Caco-2 (cell line): ENCODE measurements at regions not wholly inside any gene's neighbourhood (a gene's known extent, or its start where the extent isn't known, plus 50 kb on each side); places are given as distances from the start of the nearest gene placed in this dataset.

ENCODE experiments used
- BruUV-seq: library from RNA; stranded (reverse); fragments of 400-500 nt; replicated peaks from 2 replicates; lab custom pipeline; 2021; lab: Mats Ljungman, UMichigan
- CTCF ChIA-PET: fragments of 300-600 bp; sonication (Branson Sonifier 250); formaldehyde crosslinking; loops from one replicate; lab custom pipeline; 2022; ENCODE audit warnings: antibody characterized with exemption; lab: Charles Lee
- POLR2A ChIA-PET: fragments of 300-600 bp; sonication (Branson Sonifier 250); formaldehyde crosslinking; loops from one replicate; lab custom pipeline; 2022; ENCODE audit warnings: antibody characterized with exemption; lab: Charles Lee
- DNase-seq, 2 experiments: peaks; one replicate each; pipeline versions ENCODE4 v3.0.0 to v3.0.0-alpha.2; 2020 to 2022
- H3K27me3 ChIP-seq: replicated peaks from 2 replicates; pipeline ENCODE4 v1.6.0; 2011; ENCODE audit warnings: low read length; ENCODE audit not compliant: control insufficient read depth, insufficient read depth
- H3K36me3 ChIP-seq: 2 replicates; pipeline ENCODE4 v1.5.1; 2011; ENCODE audit warnings: low read length; ENCODE audit not compliant: control insufficient read depth, insufficient read depth
- H3K4me1 ChIP-seq: fragments of 250-450 bp; sonication (Bioruptor Pico); 2 replicates; pipeline ENCODE4 v1.5.1; 2020; ENCODE audit warnings: mild to moderate bottlenecking
- H3K4me3 ChIP-seq: 2 replicates; pipeline ENCODE4 v1.5.1; 2011; ENCODE audit warnings: low read depth, mild to moderate bottlenecking, control low read depth, low read length
- H3K9me3 ChIP-seq: fragments of 250-450 bp; sonication (Bioruptor Pico); 2 replicates; pipeline ENCODE4 v1.5.1; 2020; ENCODE audit warnings: mild to moderate bottlenecking, moderate library complexity
- H3K27ac Mint-ChIP-seq: one replicate; pipeline ENCODE4 v1.8.0; 2022; ENCODE audit warnings: mixed read lengths; ENCODE audit not compliant: unreplicated experiment
- H3K27me3 Mint-ChIP-seq: one replicate; pipeline ENCODE4 v1.8.0; 2022; ENCODE audit warnings: mixed read lengths; ENCODE audit not compliant: insufficient read depth, unreplicated experiment
- H3K36me3 Mint-ChIP-seq: one replicate; pipeline ENCODE4 v1.8.0; 2022; ENCODE audit warnings: mild to moderate bottlenecking, mixed read lengths; ENCODE audit not compliant: insufficient read depth, unreplicated experiment
- H3K4me1 Mint-ChIP-seq: one replicate; pipeline ENCODE4 v1.8.0; 2022; ENCODE audit warnings: low read depth, mixed read lengths; ENCODE audit not compliant: unreplicated experiment
- H3K4me3 Mint-ChIP-seq: one replicate; pipeline ENCODE4 v1.8.0; 2022; ENCODE audit warnings: mild to moderate bottlenecking, moderate library complexity, mixed read lengths; ENCODE audit not compliant: unreplicated experiment
- H3K9me3 Mint-ChIP-seq: one replicate; pipeline ENCODE4 v1.8.0; 2022; ENCODE audit warnings: mixed read lengths; ENCODE audit not compliant: unreplicated experiment
- CTCF ChIP-seq, 2 experiments: fragments of 200-600 bp in 1 of 2; IDR thresholded peaks; 1 replicate in 1 of 2; 2 replicates in 1 of 2; pipeline versions ENCODE4 v1.5.1 to v1.8.0; 2011 to 2022; ENCODE audit warnings: antibody characterized with exemption in 1 of 2, control low read depth in 1 of 2, inconsistent platforms in 1 of 2, low read depth in 1 of 2, low read length in 1 of 2, mild to moderate bottlenecking in 1 of 2, moderate library complexity in 1 of 2; ENCODE audit not compliant: insufficient read depth in 1 of 2, severe bottlenecking in 1 of 2, unreplicated experiment in 1 of 2
- intact Hi-C: fragments of 100-400 bp; cut with micrococcal nuclease; formaldehyde crosslinking; loops from one replicate; pipeline ENCODE4 v1.10.0; 2022; ENCODE audit not compliant: unreplicated experiment

DNA sequence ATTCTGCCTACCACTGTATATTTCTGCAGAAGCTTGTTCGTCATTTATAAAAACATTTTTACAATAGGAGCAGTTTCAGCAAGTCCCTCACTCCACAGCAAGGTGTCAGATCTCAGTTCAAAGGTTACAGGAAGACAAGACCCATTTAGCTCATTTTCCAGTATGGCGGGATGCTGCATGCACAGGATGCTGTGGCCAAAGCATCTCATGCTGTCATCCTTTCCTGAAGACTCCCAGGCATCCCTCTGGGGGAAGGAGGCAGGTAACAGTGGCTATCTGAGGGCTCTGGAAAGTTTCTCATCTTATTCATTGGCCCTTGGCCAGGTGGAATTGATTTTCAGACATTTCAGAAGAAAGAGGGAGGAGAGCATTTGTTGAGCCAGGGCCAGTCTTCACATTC is 539.3 kb upstream of the CDH5 start:
- Mint-ChIP-seq H3K27me3 (peaks cover 25% of the 10 kb centered on the region), H3K9me3 (no peaks in the 10 kb centered on the region), H3K27ac (no peak overlapping the region), H3K4me1 (no peaks in the 10 kb centered on the region), H3K36me3 (no peaks in the 10 kb centered on the region), H3K4me3 (no peak overlapping the region)
- no peak for TF ChIP-seq CTCF (IDR thresholded peaks at IDR 0.05; ENCODE audit: insufficient read depth in 1 of 2, low read depth in 1 of 2, low read length in 1 of 2, severe bottlenecking in 1 of 2, unreplicated experiment in 1 of 2)
- ChIA-PET POLR2A (no interaction called here), CTCF (no interaction called here)
- no peak for DNase-seq
- Histone ChIP-seq H3K36me3 (no peaks in the 10 kb centered on the region), H3K4me1 (no peaks in the 10 kb centered on the region), H3K27me3 (no peaks in the 10 kb centered on the region), H3K9me3 (0 out of 2 replicates have a peak, but pooled peaks cover 3% of the 10 kb centered on the region), H3K4me3 (no peak overlapping the region)
- intact Hi-C loops, result no loop called here
- no TSS peak for BruUV-seq

DNA sequence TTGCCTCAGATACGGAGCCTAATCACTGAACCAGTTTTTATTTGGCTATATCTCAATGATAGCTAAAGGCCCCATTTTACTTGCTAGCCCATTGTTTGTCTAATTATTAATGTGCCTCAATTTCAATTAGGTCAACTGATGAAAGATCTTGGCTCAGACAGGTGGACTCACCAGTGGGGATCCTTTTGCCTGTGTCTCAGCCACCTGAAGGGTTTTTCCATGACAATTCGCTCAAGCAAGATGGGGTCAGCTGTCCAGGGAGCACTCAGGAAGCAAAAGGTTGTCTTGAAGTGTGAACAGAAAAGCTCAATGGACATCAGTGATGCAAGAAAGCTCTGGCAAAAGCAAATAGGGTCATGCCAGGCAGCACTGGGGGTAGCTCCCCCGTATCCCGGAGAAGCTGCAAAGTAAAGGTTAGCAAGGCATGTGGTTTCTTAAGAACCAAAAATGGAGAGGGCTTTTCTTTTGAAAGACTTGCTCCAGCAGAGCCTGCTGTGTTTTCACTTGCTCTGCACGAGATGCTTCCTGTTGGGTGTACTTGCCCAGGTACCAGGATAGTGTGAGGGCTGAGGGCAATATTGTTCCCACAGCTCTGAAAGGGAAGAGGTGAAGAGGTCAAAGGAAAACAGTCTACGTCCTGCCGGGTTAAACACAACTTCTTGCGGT is 541.2 kb upstream of the CDH5 start:
- ChIA-PET CTCF (no interaction called here), POLR2A (no interaction called here)
- Mint-ChIP-seq H3K9me3 (no peaks in the 10 kb centered on the region), H3K4me1 (no peaks in the 10 kb centered on the region), H3K27ac (no peak overlapping the region), H3K36me3 (no peaks in the 10 kb centered on the region), H3K4me3 (no peak overlapping the region), H3K27me3 (peaks cover 20% of the 10 kb centered on the region)
- intact Hi-C loops, result no loop called here
- 0 out of 2 replicates have a peak, but pooled peaks cover 3% of the 10 kb centered on the region for H3K9me3 ChIP-seq
- no peak for DNase-seq
- H3K4me1 ChIP-seq, result no peaks in the 10 kb centered on the region
- H3K36me3 ChIP-seq, result no peaks in the 10 kb centered on the region
- BruUV-seq, result no TSS peak
- no peaks in the 10 kb centered on the region for H3K27me3 ChIP-seq
- no peak for TF ChIP-seq CTCF (IDR thresholded peaks at IDR 0.05; ENCODE audit: insufficient read depth in 1 of 2, low read depth in 1 of 2, low read length in 1 of 2, severe bottlenecking in 1 of 2, unreplicated experiment in 1 of 2)
- H3K4me3 ChIP-seq, result no peak overlapping the region

- intact Hi-C loops, result no loop called here
- TF ChIP-seq CTCF (IDR thresholded peaks at IDR 0.05; ENCODE audit: insufficient read depth in 1 of 2, low read depth in 1 of 2, low read length in 1 of 2, severe bottlenecking in 1 of 2, unreplicated experiment in 1 of 2), result no peak
- Mint-ChIP-seq H3K4me1 (no peaks in the 10 kb centered on the region), H3K36me3 (no peaks in the 10 kb centered on the region), H3K27ac (no peak overlapping the region), H3K9me3 (no peaks in the 10 kb centered on the region), H3K4me3 (no peak overlapping the region), H3K27me3 (peaks cover 7% of the 10 kb centered on the region)
- Histone ChIP-seq H3K4me1 (no peaks in the 10 kb centered on the region), H3K27me3 (no peaks in the 10 kb centered on the region), H3K36me3 (no peaks in the 10 kb centered on the region), H3K4me3 (no peak overlapping the region), H3K9me3 (0 out of 2 replicates have a peak, but pooled peaks cover 3% of the 10 kb centered on the region)
- ChIA-PET CTCF (no interaction called here), POLR2A (no interaction called here)
- no peak for DNase-seq
- no TSS peak for BruUV-seq
Observed at GRCh38 chr16:65822148-65822547, 544.3 kb upstream of the CDH5 start.
